Colonic mucosa (tissue), 4 donors: ENCODE measurements at regions not wholly inside any gene's neighbourhood (a gene's known extent, or its start where the extent isn't known, plus 50 kb on each side); places are given as distances from the start of the nearest gene placed in this dataset.

Experiments
- DNase-seq: peaks from one replicate; pipeline ENCODE4 v3.0.0-alpha.2; 2020
- H3K27ac ChIP-seq: fragments of 200-600 bp; one replicate; pipeline ENCODE4 v1.8.0; 2021
- H3K27me3 ChIP-seq: fragments of 200-600 bp; one replicate; pipeline ENCODE4 v1.8.0; 2021
- H3K36me3 ChIP-seq: fragments of 200-600 bp; one replicate; pipeline ENCODE4 v1.8.0; 2021
- H3K4me1 ChIP-seq: fragments of 200-600 bp; one replicate; pipeline ENCODE4 v1.8.0; 2021; ENCODE audit warnings: mild to moderate bottlenecking
- H3K4me3 ChIP-seq: fragments of 200-600 bp; one replicate; pipeline ENCODE4 v1.8.0; 2021
- H3K9ac ChIP-seq, 2 donors: one replicate each; pipeline ENCODE4 v1.7.0; 2013; ENCODE audit warnings: control low read depth in 2 of 2, low read depth in 2 of 2, low read length in 2 of 2
- H3K9me3 ChIP-seq: fragments of 200-600 bp; one replicate; pipeline ENCODE4 v1.8.0; 2021
- CTCF ChIP-seq: fragments of 200-600 bp; IDR thresholded peaks from one replicate; pipeline ENCODE4 v1.8.0; 2022; ENCODE audit warnings: antibody characterized with exemption, mild to moderate bottlenecking
- intact Hi-C: fragments of 100-400 bp; cut with DNase I; formaldehyde crosslinking; loops from one replicate; pipeline ENCODE4 v1.14.1; 2022
- donor health status: healthy.
- donor health status: DM: no; HTN: no; CAD: no.
- donor health status: DM: no; HTN: no; CAD: no.

GRCh38 chr7:25967278-25968204 is 184.5 kb upstream of the NFE2L3 start:
- TF ChIP-seq CTCF, result no peak
- Histone ChIP-seq H3K4me3 (no peak overlapping the region), H3K4me1 (peaks cover 9% of the 10 kb centered on the region), H3K27ac (no peak overlapping the region), H3K9ac (no peak overlapping the region), H3K27me3 (no peaks in the 10 kb centered on the region), H3K9me3 (no peaks in the 10 kb centered on the region), H3K36me3 (no peaks in the 10 kb centered on the region)
- no peak for DNase-seq
- intact Hi-C loops, result no loop called here

GRCh38 chr7:25968205-25968993 is 183.6 kb upstream of the NFE2L3 start:
- no peak for TF ChIP-seq CTCF
- intact Hi-C loops, result no loop called here
- H3K4me1 ChIP-seq, result peaks cover 9% of the 10 kb centered on the region
- H3K9ac ChIP-seq, result peak overlapping the region in 1 of 2 donors; percentile 30
- no peak overlapping the region for H3K4me3 ChIP-seq
- H3K36me3 ChIP-seq, result no peaks in the 10 kb centered on the region
- H3K9me3 ChIP-seq, result no peaks in the 10 kb centered on the region
- no peaks in the 10 kb centered on the region for H3K27me3 ChIP-seq
- DNase-seq, result no peak
- no peak overlapping the region for H3K27ac ChIP-seq

DNA sequence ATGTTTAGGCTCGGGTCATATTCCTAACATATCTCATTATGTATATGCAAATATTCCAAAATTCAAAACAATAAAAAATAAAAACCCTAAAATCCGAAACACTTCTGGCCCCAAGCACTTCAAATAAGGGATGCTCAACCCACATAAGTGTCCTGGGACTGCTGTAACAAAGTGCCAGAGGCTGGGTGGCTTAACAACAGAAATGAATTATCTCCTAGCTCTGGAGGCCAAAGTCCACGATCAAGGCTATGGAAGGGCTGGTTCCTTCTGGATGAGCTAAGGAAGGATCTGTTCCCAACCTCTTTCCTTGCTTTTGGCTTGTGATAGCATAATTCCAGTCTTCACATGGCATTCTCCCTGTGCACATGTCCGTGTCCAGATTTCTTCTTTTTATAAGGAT is 181.6 kb upstream of the NFE2L3 start:
- Histone ChIP-seq H3K27me3 (no peaks in the 10 kb centered on the region), H3K4me3 (no peak overlapping the region), H3K36me3 (no peaks in the 10 kb centered on the region), H3K27ac (no peak overlapping the region), H3K9me3 (no peaks in the 10 kb centered on the region), H3K4me1 (no peaks in the 10 kb centered on the region), H3K9ac (no peak overlapping the region)
- TF ChIP-seq CTCF, result no peak
- DNase-seq, result no peak
- intact Hi-C loops, result no loop called here

DNA sequence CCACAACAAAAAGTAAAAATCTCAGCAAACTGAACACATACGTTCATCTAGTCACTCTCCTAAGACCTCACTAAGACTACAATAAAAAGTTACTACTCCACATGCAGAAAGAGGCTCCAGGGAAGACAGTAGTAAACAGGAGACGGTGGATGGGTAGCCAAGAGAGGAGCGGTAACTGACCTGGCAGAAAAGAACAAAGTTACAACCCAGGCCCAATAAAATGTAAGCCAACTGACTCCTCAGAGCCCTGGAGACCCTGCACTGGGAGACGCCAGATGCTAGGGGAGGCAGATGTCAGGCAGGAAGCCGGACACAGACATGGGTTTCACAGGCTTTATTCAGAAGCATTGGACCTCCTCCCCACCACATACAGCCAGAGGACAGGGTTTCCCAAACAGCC is 181.1 kb upstream of the NFE2L3 start:
- H3K4me3 ChIP-seq, result no peak overlapping the region
- H3K27me3 ChIP-seq, result no peaks in the 10 kb centered on the region
- no peak for DNase-seq
- TF ChIP-seq CTCF, result no peak
- H3K4me1 ChIP-seq, result no peaks in the 10 kb centered on the region
- no peaks in the 10 kb centered on the region for H3K36me3 ChIP-seq
- no peak overlapping the region for H3K9ac ChIP-seq
- no peaks in the 10 kb centered on the region for H3K9me3 ChIP-seq
- no peak overlapping the region for H3K27ac ChIP-seq
- intact Hi-C loops, result no loop called here

DNA sequence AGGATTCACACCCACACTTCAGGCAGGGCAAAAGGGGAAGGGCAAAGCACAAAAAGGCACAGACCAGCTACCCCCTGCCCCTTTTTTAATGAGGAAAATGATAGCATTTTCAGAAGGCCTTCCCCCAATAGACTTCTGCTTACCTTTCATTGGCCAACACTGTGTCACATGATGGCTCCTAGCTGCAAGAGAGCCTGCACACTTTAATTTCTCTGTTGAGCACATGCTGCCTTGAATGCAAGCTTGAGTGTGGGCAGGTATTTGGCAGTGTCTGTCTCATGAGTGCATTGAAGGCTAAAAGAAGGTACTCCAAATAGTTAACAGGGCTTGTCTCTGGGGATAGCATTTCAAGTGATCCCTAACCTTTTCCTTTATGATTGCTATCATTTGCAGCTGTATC is 175.4 kb upstream of the NFE2L3 start:
- H3K4me1 ChIP-seq, result no peaks in the 10 kb centered on the region
- no peaks in the 10 kb centered on the region for H3K27me3 ChIP-seq
- TF ChIP-seq CTCF, result no peak
- intact Hi-C loops, result no loop called here
- no peaks in the 10 kb centered on the region for H3K9me3 ChIP-seq
- no peak overlapping the region for H3K4me3 ChIP-seq
- no peaks in the 10 kb centered on the region for H3K36me3 ChIP-seq
- no peak overlapping the region for H3K27ac ChIP-seq
- H3K9ac ChIP-seq, result no peak overlapping the region
- DNase-seq, result no peak
